Fibroblast of lung (primary cell): ENCODE measurements at regions not wholly inside any gene's neighbourhood (a gene's known extent, or its start where the extent isn't known, plus 50 kb on each side); places are given as distances from the start of the nearest gene placed in this dataset.

Source experiments
- DNase-seq, 2 donors: peaks; one replicate each; pipeline versions ENCODE4 v3.0.0 to v3.0.0-alpha.2; 2010; ENCODE audit warnings: low read depth in 2 of 2
- H2AFZ ChIP-seq: 2 replicates; pipeline ENCODE4 v1.5.1; 2012; ENCODE audit warnings: low read length, control low read depth, inconsistent platforms
- H3K27ac ChIP-seq: 2 replicates; pipeline ENCODE4 v1.5.1; 2011; ENCODE audit warnings: low read length, control low read depth; ENCODE audit not compliant: insufficient read depth
- H3K27me3 ChIP-seq: 2 replicates; pipeline ENCODE4 v1.5.1; 2011; ENCODE audit warnings: mild to moderate bottlenecking, low read length; ENCODE audit not compliant: control insufficient read depth, insufficient read depth
- H3K36me3 ChIP-seq: 2 replicates; pipeline ENCODE4 v1.5.1; 2011; ENCODE audit warnings: low read length; ENCODE audit not compliant: control insufficient read depth, insufficient read depth
- H3K4me1 ChIP-seq: 2 replicates; pipeline ENCODE4 v1.5.1; 2011; ENCODE audit warnings: low read length; ENCODE audit not compliant: control insufficient read depth, insufficient read depth; ENCODE audit errors: extremely low read depth
- H3K4me2 ChIP-seq: 2 replicates; pipeline ENCODE4 v1.5.1; 2011; ENCODE audit warnings: low read length, control low read depth; ENCODE audit not compliant: insufficient read depth; ENCODE audit errors: extremely low read depth
- H3K4me3 ChIP-seq, 4 experiments: fragments of 200-600 bp in 1 of 4; sonication (generic) in 1 of 4; replicated peaks in 1 of 4; 2 replicates each; pipeline ENCODE4 v1.5.1; 2011 to 2016; ENCODE audit warnings: low read length in 4 of 4, low read depth in 3 of 4, mild to moderate bottlenecking in 3 of 4, control low read depth in 2 of 4, inconsistent platforms in 1 of 4, mixed read lengths in 1 of 4; ENCODE audit not compliant: insufficient read depth in 1 of 4; ENCODE audit errors: control extremely low read depth in 1 of 4
- H3K79me2 ChIP-seq: 2 replicates; pipeline ENCODE4 v1.5.1; 2012; ENCODE audit warnings: mild to moderate bottlenecking, low read length, inconsistent platforms; ENCODE audit not compliant: control insufficient read depth, insufficient read depth
- H3K9ac ChIP-seq: 2 replicates; pipeline ENCODE4 v1.5.1; 2011; ENCODE audit warnings: mild to moderate bottlenecking, low read length, control low read depth; ENCODE audit not compliant: insufficient read depth
- H3K9me3 ChIP-seq: 2 replicates; pipeline ENCODE4 v1.5.1; 2012; ENCODE audit warnings: low read depth, low read length; ENCODE audit not compliant: control insufficient read depth, insufficient read depth
- H4K20me1 ChIP-seq: 2 replicates; pipeline ENCODE4 v1.5.1; 2011; ENCODE audit warnings: low read length; ENCODE audit not compliant: control insufficient read depth, insufficient read depth; ENCODE audit errors: extremely low read depth
- CTCF ChIP-seq, 2 donors: IDR thresholded peaks in 1 of 2; conservative IDR thresholded peaks in 1 of 2; 1 replicate in 1 of 2; 2 replicates in 1 of 2; pipeline ENCODE4 v1.5.1; 2011 to 2012; ENCODE audit warnings: low read length in 2 of 2, control low read depth in 1 of 2, inconsistent platforms in 1 of 2, low read depth in 1 of 2, mild to moderate bottlenecking in 1 of 2
- EZH2 ChIP-seq: IDR thresholded peaks from 2 replicates; pipeline ENCODE4 v1.5.1; 2012; ENCODE audit warnings: low read length, control low read depth, mild to moderate bottlenecking; ENCODE audit errors: missing control alignments

- Histone ChIP-seq H3K4me3 (no peak overlapping the region), H3K4me1 (no peaks in the 10 kb centered on the region), H4K20me1 (no peaks in the 10 kb centered on the region), H3K4me2 (no peak overlapping the region), H3K9ac (no peak overlapping the region), H3K79me2 (no peaks in the 10 kb centered on the region), H3K27me3 (peaks cover 7% of the 10 kb centered on the region), H3K9me3 (no peaks in the 10 kb centered on the region), H2AFZ (no peak overlapping the region), H3K36me3 (no peaks in the 10 kb centered on the region), H3K27ac (no peak overlapping the region)
- peak; percentile 38 to 51 for DNase-seq
- TF ChIP-seq CTCF (conservative IDR thresholded peaks at IDR 0.05 in 1 of 2, IDR thresholded peaks at IDR 0.05 in 1 of 2; ENCODE audit: low read depth in 1 of 2, low read length in 2 of 2): no peak
- no peak for TF ChIP-seq EZH2
Observed at GRCh38 chr2:45275242-45275805, 266.1 kb upstream of the SIX2 start.

GRCh38 chr2:45274250-45274926 lies 265.1 kb upstream of the SIX2 start:
- Histone ChIP-seq H3K4me3 (no peak overlapping the region), H3K79me2 (no peaks in the 10 kb centered on the region), H3K9ac (no peak overlapping the region), H3K36me3 (no peaks in the 10 kb centered on the region), H3K27ac (no peak overlapping the region), H2AFZ (no peak overlapping the region), H3K27me3 (peaks cover 7% of the 10 kb centered on the region), H4K20me1 (no peaks in the 10 kb centered on the region), H3K9me3 (no peaks in the 10 kb centered on the region), H3K4me2 (no peak overlapping the region), H3K4me1 (no peaks in the 10 kb centered on the region)
- DNase-seq: no peak
- no peak for TF ChIP-seq EZH2
- TF ChIP-seq CTCF (conservative IDR thresholded peaks at IDR 0.05 in 1 of 2, IDR thresholded peaks at IDR 0.05 in 1 of 2; ENCODE audit: low read depth in 1 of 2, low read length in 2 of 2): no peak

GRCh38 chr2:45273412-45274249 lies 264.4 kb upstream of the SIX2 start:
- Histone ChIP-seq H2AFZ (no peak overlapping the region), H4K20me1 (no peaks in the 10 kb centered on the region), H3K79me2 (no peaks in the 10 kb centered on the region), H3K4me2 (no peak overlapping the region), H3K27me3 (peaks cover 7% of the 10 kb centered on the region), H3K4me1 (no peaks in the 10 kb centered on the region), H3K4me3 (no peak overlapping the region), H3K9me3 (no peaks in the 10 kb centered on the region), H3K36me3 (no peaks in the 10 kb centered on the region), H3K9ac (no peak overlapping the region), H3K27ac (no peak overlapping the region)
- TF ChIP-seq EZH2 (no peak), CTCF (conservative IDR thresholded peaks at IDR 0.05 in 1 of 2, IDR thresholded peaks at IDR 0.05 in 1 of 2; ENCODE audit: low read depth in 1 of 2, low read length in 2 of 2) (no peak)
- no peak for DNase-seq
